GM12872 (cell line): ENCODE measurements at regions not wholly inside any gene's neighbourhood (a gene's known extent, or its start where the extent isn't known, plus 50 kb on each side); places are given as distances from the start of the nearest gene placed in this dataset.

ENCODE experiments used
- CTCF ChIP-seq: IDR thresholded peaks from 3 replicates; pipeline ENCODE4 v1.5.1; 2011; ENCODE audit warnings: low read depth, mild to moderate bottlenecking, low read length, moderate library complexity; ENCODE audit not compliant: insufficient read depth

DNA sequence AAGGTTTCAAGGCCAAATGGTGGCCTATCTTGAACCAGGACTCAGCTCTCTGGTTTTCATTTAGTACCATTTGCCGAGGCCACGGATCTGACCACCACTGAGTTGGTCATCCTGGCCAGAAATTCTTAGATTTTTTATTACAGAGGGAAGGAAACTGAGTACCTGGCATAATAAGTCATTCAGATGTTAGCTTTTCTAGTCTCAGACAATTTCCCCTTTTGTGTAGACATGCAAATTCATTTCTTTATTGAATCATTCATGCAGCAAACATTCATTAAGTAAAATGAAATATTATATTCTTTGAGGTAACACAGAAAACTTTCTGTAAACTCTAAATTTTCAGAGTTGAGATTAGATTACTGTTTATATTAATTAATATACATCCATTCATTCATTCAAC is 223.7 kb downstream of the PDCD6IP start:
- TF ChIP-seq CTCF: no peak

GRCh38 chr3:34024447-34025240 is 226.2 kb downstream of the PDCD6IP start:
- TF ChIP-seq CTCF: no peak

- TF ChIP-seq CTCF: no peak
Observed at GRCh38 chr3:34033839-34034238, 235.4 kb downstream of the PDCD6IP start.

- no peak for TF ChIP-seq CTCF
Observed at GRCh38 chr3:34034840-34035239, 236.4 kb downstream of the PDCD6IP start.

DNA sequence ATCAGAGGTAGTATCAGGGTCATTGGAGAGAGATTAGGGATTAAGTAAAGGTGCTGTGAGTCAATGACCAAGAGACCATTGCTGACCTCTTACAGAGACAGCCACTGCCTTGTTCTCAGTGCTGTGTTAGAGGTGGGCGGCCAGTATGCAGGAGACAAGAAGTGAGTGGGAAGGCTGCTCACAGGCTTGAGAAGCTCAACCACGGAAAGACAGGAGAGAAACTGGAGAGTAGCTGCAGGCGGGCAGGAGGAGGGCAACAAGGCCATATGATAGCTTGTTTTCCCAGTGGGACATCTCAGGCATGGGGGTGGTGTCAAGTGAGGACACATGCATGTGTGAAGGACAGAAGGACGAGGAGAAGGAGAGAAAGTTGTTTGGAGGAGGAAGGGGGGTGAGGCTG is 237.3 kb downstream of the PDCD6IP start:
- no peak for TF ChIP-seq CTCF

- TF ChIP-seq CTCF: no peak
Observed at GRCh38 chr3:34037260-34037659, 238.8 kb downstream of the PDCD6IP start.

GRCh38 chr3:34038131-34038530 is 239.7 kb downstream of the PDCD6IP start:
- no peak for TF ChIP-seq CTCF
